ENCODE measurements at regions not wholly inside any gene's neighbourhood (a gene's known extent, or its start where the extent isn't known, plus 50 kb on each side); places are given as distances from the start of the nearest gene placed in this dataset.
A peak's percentile ranks its signal among the peaks of the same experiment; 100 is the strongest.

- Histone ChIP-seq H3K27ac (no peak overlapping the region), H3K4me3 (no peak overlapping the region), H3K9me3 (no peaks in the 10 kb centered on the region), H3K4me1 (no peaks in the 10 kb centered on the region), H3K27me3 (no peaks in the 10 kb centered on the region), H3K36me3 (no peaks in the 10 kb centered on the region)
- in situ Hi-C loops (cut with MboI; ENCODE audit: low pct_ligation_motif_present in 1 of 4, low pct_unique_long_range_greater_than_20kb in 1 of 4, low sequenced_read_pairs in 3 of 4) (no loop called here), intact Hi-C loops (cut with DNase I; ENCODE audit: low total_unique reads) (no loop called here)
- no peak for DNase-seq
- no peak for TF ChIP-seq POLR2A (IDR thresholded peaks at IDR 0.05)
- TF ChIP-seq CTCF (IDR thresholded peaks at IDR 0.05), result peak in 1 of 5 experiments; percentile 2
- WGBS, 2 donors (ENCODE audit: low coverage in 1 of 2), result 56 to 57% methylated on average over 1 of the region's 1 CpG
Measured at GRCh38 chr11:96524475-96524874, 134.7 kb downstream of the JRKL start.

GRCh38 chr11:96530473-96530872 is 140.7 kb downstream of the JRKL start:
- TF ChIP-seq POLR2AphosphoS5 (IDR thresholded peaks at IDR 0.05) (no peak), EP300 (IDR thresholded peaks at IDR 0.05; ENCODE audit: low read depth) (no peak), POLR2A (IDR thresholded peaks at IDR 0.05) (no peak), CTCF (IDR thresholded peaks at IDR 0.05) (no peak)
- no peak overlapping the region for H3K4me3 ChIP-seq
- H3K27ac ChIP-seq, result no peak overlapping the region
- WGBS, 2 donors (ENCODE audit: low coverage in 1 of 2), result 17 to 34% methylated on average over 1 of the region's 1 CpG
- no peaks in the 10 kb centered on the region for H3K4me1 ChIP-seq
- H3K9me3 ChIP-seq, result no peaks in the 10 kb centered on the region
- H3K36me3 ChIP-seq, result no peaks in the 10 kb centered on the region
- intact Hi-C loops (cut with DNase I; ENCODE audit: low total_unique reads), result loop anchor here (5.0 kb wide), 1 partner anchor 1453 kb away; no protein-coding TSS in a partner anchor
- no peak for DNase-seq
- in situ Hi-C loops (cut with MboI; ENCODE audit: low pct_ligation_motif_present in 1 of 4, low pct_unique_long_range_greater_than_20kb in 1 of 4, low sequenced_read_pairs in 3 of 4), result no loop called here
- no peaks in the 10 kb centered on the region for H3K27me3 ChIP-seq

GRCh38 chr11:96538104-96538503 is 148.3 kb downstream of the JRKL start:
- H3K27me3 ChIP-seq, result no peaks in the 10 kb centered on the region
- no peak for DNase-seq
- no peaks in the 10 kb centered on the region for H3K4me1 ChIP-seq
- WGBS, 2 donors (ENCODE audit: low coverage in 1 of 2), result 63 to 83% methylated on average over 4 of the region's 4 CpGs
- in situ Hi-C loops (cut with MboI; ENCODE audit: low pct_ligation_motif_present in 1 of 4, low pct_unique_long_range_greater_than_20kb in 1 of 4, low sequenced_read_pairs in 3 of 4), result no loop called here
- no peak overlapping the region for H3K27ac ChIP-seq
- intact Hi-C loops (cut with DNase I; ENCODE audit: low total_unique reads), result no loop called here
- H3K4me3 ChIP-seq, result no peak overlapping the region
- no peaks in the 10 kb centered on the region for H3K36me3 ChIP-seq
- no peaks in the 10 kb centered on the region for H3K9me3 ChIP-seq
- TF ChIP-seq POLR2A (IDR thresholded peaks at IDR 0.05), result no peak
- TF ChIP-seq POLR2AphosphoS5 (IDR thresholded peaks at IDR 0.05), result no peak

- in situ Hi-C loops (cut with MboI; ENCODE audit: low pct_ligation_motif_present in 1 of 4, low pct_unique_long_range_greater_than_20kb in 1 of 4, low sequenced_read_pairs in 3 of 4), result no loop called here
- intact Hi-C loops (cut with DNase I; ENCODE audit: low total_unique reads), result no loop called here
- Histone ChIP-seq H3K27me3 (no peaks in the 10 kb centered on the region), H3K27ac (no peak overlapping the region), H3K4me3 (no peak overlapping the region), H3K4me1 (no peaks in the 10 kb centered on the region), H3K9me3 (no peaks in the 10 kb centered on the region), H3K36me3 (no peaks in the 10 kb centered on the region)
- no peak for DNase-seq
- TF ChIP-seq CTCF (IDR thresholded peaks at IDR 0.05), result no peak
- no peak for TF ChIP-seq POLR2A (IDR thresholded peaks at IDR 0.05)
- no peak for TF ChIP-seq POLR2AphosphoS5 (IDR thresholded peaks at IDR 0.05)
- no peak for TF ChIP-seq EP300 (IDR thresholded peaks at IDR 0.05; ENCODE audit: low read depth)
Measured at GRCh38 chr11:96538622-96539021, 148.8 kb downstream of the JRKL start.

GRCh38 chr11:96540875-96541274 is 151.1 kb downstream of the JRKL start:
- in situ Hi-C loops (cut with MboI; ENCODE audit: low pct_ligation_motif_present in 1 of 4, low pct_unique_long_range_greater_than_20kb in 1 of 4, low sequenced_read_pairs in 3 of 4) (no loop called here), intact Hi-C loops (cut with DNase I; ENCODE audit: low total_unique reads) (no loop called here)
- Histone ChIP-seq H3K9me3 (no peaks in the 10 kb centered on the region), H3K36me3 (no peaks in the 10 kb centered on the region), H3K27ac (no peak overlapping the region), H3K4me3 (no peak overlapping the region), H3K27me3 (no peaks in the 10 kb centered on the region), H3K4me1 (no peaks in the 10 kb centered on the region)
- TF ChIP-seq CTCF (IDR thresholded peaks at IDR 0.05) (no peak), POLR2A (IDR thresholded peaks at IDR 0.05) (no peak), POLR2AphosphoS5 (IDR thresholded peaks at IDR 0.05) (no peak), EP300 (IDR thresholded peaks at IDR 0.05; ENCODE audit: low read depth) (no peak)
- WGBS, 2 donors (ENCODE audit: low coverage in 1 of 2), result 80 to 95% methylated on average over 1 of the region's 1 CpG
- no peak for DNase-seq
